SU-DHL-6 (cell line): ENCODE measurements at regions not wholly inside any gene's neighbourhood (a gene's known extent, or its start where the extent isn't known, plus 50 kb on each side); places are given as distances from the start of the nearest gene placed in this dataset.
"Not testable (repeated sequence)": the region's sequence is repeated elsewhere in the genome, so short reads cannot be mapped to it uniquely, and the experiment has no call there.

Experiments used
- H2AFZ ChIP-seq: fragments of 200-600 bp; sonication (generic); 2 replicates; pipeline ENCODE4 v1.6.1; 2014; ENCODE audit warnings: low read depth, mild to moderate bottlenecking, moderate library complexity, mixed read lengths, antibody characterized with exemption, low read length; ENCODE audit not compliant: severe bottlenecking
- H3F3A ChIP-seq: fragments of 200-600 bp; shearing (Covaris generic); 2 replicates; pipeline ENCODE4 v1.6.0; 2016; ENCODE audit warnings: antibody characterized with exemption, mild to moderate bottlenecking; ENCODE audit not compliant: insufficient read depth
- H3K27ac ChIP-seq: fragments of 200-600 bp; sonication (generic); 2 replicates; pipeline ENCODE4 v1.5.1; 2016; ENCODE audit warnings: low read depth, mild to moderate bottlenecking, low read length, moderate library complexity, mixed read lengths
- H3K27me3 ChIP-seq: fragments of 200-600 bp; sonication (generic), shearing (Covaris generic); 2 replicates; pipeline ENCODE4 v1.6.0; 2014; ENCODE audit warnings: mild to moderate bottlenecking, low read length
- H3K36me3 ChIP-seq: fragments of 200-600 bp; sonication (generic); 2 replicates; pipeline ENCODE4 v1.6.1; 2014; ENCODE audit warnings: mild to moderate bottlenecking, low read length, mixed read lengths
- H3K4me2 ChIP-seq: fragments of 300-600, 200-600 bp; shearing (Covaris generic), sonication (generic); 2 replicates; pipeline ENCODE4 v1.6.0; 2014; ENCODE audit warnings: low read length, low read depth, mild to moderate bottlenecking; ENCODE audit not compliant: poor library complexity, severe bottlenecking
- H3K4me3 ChIP-seq: fragments of 200-600 bp; sonication (generic); 2 replicates; pipeline ENCODE4 v1.5.1; 2014; ENCODE audit warnings: antibody characterized with exemption, low read length, mild to moderate bottlenecking, mixed read lengths; ENCODE audit not compliant: insufficient read depth, poor library complexity, severe bottlenecking
- H3K79me2 ChIP-seq: fragments of 200-600 bp; sonication (generic); 2 replicates; pipeline ENCODE4 v1.6.1; 2014; ENCODE audit warnings: mild to moderate bottlenecking, low read length, moderate library complexity; ENCODE audit not compliant: insufficient read depth
- H3K9ac ChIP-seq: fragments of 200-600 bp; sonication (generic); 2 replicates; pipeline ENCODE4 v1.7.0; 2014; ENCODE audit warnings: mild to moderate bottlenecking, low read length
- H3K9me2 ChIP-seq: fragments of 200-600 bp; sonication (generic); replicated peaks from 2 replicates; pipeline ENCODE4 v1.6.1; 2014; ENCODE audit warnings: low read length; ENCODE audit not compliant: insufficient read depth
- H3K9me3 ChIP-seq: fragments of 200-600 bp; sonication (generic); 2 replicates; pipeline ENCODE4 v1.6.1; 2014; ENCODE audit warnings: low read length, mixed read lengths; ENCODE audit not compliant: insufficient read depth
- H4K20me1 ChIP-seq: fragments of 200-600 bp; sonication (generic); 2 replicates; pipeline ENCODE4 v1.6.1; 2014; ENCODE audit warnings: low read depth, mild to moderate bottlenecking, antibody characterized with exemption, low read length, moderate library complexity, mixed read lengths
- EZH2phosphoT487 ChIP-seq: fragments of 200-600 bp; sonication (generic), shearing (Covaris generic); conservative IDR thresholded peaks from 2 replicates; pipeline ENCODE4 v1.6.1; 2018; ENCODE audit warnings: mild to moderate bottlenecking, antibody characterized with exemption, low read length, moderate library complexity, mixed read lengths
- TF ChIP-seq, protein P1 (sequence below): fragments of 200-600 bp; sonication (generic); IDR thresholded peaks from one replicate; pipeline ENCODE4 v1.5.1; 2017; ENCODE audit warnings: antibody characterized with exemption, mild to moderate bottlenecking, low read length, moderate library complexity; ENCODE audit not compliant: insufficient read depth, poor library complexity, severe bottlenecking

DNA sequence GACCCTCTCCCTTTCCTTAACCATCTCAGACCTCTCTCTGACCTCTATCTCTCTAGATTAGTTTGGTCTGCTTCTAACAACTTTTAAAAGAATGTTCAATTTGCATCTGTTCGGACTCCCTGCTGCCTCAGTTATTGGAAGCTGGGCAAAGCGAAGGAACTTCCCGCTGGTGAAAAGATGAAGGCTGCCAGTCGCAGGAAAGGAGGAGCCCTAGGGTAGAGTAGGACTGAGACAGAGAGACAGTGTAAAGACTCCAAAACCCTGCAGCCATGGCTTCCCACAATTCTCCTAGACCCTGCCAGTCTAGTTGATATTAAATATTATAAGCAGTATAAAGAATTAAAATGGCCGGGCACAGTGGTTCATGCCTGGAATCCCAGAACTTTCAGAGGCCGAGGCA, 581.8 kb downstream of the EPM2A start:
- H2AFZ ChIP-seq, result no peak overlapping the region
- no peaks in the 10 kb centered on the region for H3K79me2 ChIP-seq
- no peaks in the 10 kb centered on the region for H3K9me2 ChIP-seq
- no peak overlapping the region for H3K27ac ChIP-seq
- H3K27me3 ChIP-seq, result no peaks in the 10 kb centered on the region
- no peak overlapping the region for H3K4me2 ChIP-seq
- TF ChIP-seq, protein P1, sequence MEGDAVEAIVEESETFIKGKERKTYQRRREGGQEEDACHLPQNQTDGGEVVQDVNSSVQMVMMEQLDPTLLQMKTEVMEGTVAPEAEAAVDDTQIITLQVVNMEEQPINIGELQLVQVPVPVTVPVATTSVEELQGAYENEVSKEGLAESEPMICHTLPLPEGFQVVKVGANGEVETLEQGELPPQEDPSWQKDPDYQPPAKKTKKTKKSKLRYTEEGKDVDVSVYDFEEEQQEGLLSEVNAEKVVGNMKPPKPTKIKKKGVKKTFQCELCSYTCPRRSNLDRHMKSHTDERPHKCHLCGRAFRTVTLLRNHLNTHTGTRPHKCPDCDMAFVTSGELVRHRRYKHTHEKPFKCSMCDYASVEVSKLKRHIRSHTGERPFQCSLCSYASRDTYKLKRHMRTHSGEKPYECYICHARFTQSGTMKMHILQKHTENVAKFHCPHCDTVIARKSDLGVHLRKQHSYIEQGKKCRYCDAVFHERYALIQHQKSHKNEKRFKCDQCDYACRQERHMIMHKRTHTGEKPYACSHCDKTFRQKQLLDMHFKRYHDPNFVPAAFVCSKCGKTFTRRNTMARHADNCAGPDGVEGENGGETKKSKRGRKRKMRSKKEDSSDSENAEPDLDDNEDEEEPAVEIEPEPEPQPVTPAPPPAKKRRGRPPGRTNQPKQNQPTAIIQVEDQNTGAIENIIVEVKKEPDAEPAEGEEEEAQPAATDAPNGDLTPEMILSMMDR, result no peak
- TF ChIP-seq EZH2phosphoT487, result no peak
- H3K36me3 ChIP-seq, result no peaks in the 10 kb centered on the region
- H3F3A ChIP-seq, result no peaks in the 10 kb centered on the region
- H4K20me1 ChIP-seq, result no peaks in the 10 kb centered on the region
- H3K9ac ChIP-seq, result no peak overlapping the region
- no peak overlapping the region for H3K4me3 ChIP-seq
- H3K9me3 ChIP-seq, result no peaks in the 10 kb centered on the region

DNA sequence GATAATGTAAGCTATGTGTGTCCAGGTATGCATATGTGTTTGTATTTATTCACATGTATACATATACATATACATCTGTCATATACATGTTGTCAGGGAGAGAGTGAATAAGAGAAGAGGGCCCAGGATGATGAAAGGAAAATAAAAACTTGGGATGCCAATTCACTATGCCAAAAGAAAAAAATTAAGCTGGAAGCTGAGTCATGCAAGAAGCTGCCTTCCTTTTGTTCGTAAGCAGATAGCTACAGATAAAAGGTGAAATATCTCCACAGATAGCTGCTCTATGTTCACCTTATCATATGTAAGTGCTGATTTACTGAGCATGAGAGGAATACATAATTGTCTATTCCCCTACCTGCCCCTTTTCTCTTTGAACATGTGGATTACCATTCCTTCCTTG, 579.9 kb downstream of the EPM2A start:
- no peak overlapping the region for H3K27ac ChIP-seq
- H3K9me3 ChIP-seq, result no peaks in the 10 kb centered on the region
- H3K36me3 ChIP-seq, result no peaks in the 10 kb centered on the region
- TF ChIP-seq, protein P1, result no peak
- no peak for TF ChIP-seq EZH2phosphoT487
- H3F3A ChIP-seq, result no peaks in the 10 kb centered on the region
- H4K20me1 ChIP-seq, result no peaks in the 10 kb centered on the region
- H3K27me3 ChIP-seq, result no peaks in the 10 kb centered on the region
- H3K9ac ChIP-seq, result no peak overlapping the region
- no peak overlapping the region for H3K4me2 ChIP-seq
- no peak overlapping the region for H3K4me3 ChIP-seq
- no peaks in the 10 kb centered on the region for H3K79me2 ChIP-seq
- H2AFZ ChIP-seq, result no peak overlapping the region
- no peaks in the 10 kb centered on the region for H3K9me2 ChIP-seq

DNA sequence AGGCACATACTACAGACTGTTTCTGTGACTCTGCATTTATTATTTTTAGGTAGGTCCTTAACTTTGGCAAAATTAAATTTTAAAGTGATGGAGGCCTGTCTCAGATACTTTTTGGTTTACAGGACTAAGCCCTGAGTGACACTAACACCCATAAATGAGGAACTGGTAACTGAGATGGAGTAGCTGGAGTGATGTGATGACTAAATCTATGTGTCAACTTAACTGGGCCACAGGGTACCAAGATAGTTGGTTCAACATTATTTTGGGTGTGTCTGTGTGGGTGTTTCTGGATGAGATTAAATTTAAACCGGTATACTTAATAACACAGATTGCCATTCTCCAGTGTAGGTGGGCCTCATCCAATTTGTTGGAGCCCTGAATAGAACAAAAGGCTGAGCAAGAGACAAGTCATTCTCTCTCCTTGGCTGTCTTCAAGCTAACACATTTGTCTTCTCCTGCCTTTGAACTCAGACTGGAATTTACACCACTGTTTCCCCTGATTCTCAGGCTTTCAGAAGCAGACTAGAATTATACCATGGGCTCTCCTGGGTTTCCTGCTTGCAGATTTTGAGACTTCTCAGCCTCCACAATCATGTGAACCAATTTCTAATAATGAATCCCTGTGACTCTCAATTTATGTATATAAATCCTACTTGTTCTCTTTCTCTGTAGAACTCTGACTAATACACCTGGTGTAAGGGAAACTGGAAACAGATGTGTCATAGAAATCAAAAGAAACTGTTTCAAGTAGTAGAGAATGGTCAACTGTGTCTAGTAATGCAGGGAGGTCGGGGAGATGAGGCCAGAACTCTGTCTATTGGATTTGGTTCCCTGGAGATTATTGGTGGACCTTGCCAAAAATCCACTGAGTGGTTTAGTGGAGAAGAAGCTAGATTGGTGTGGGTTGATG, 579.2 kb downstream of the EPM2A start:
- Histone ChIP-seq H2AFZ (no peak overlapping the region), H3K9me2 (no peaks in the 10 kb centered on the region), H3K4me2 (no peak overlapping the region), H4K20me1 (no peaks in the 10 kb centered on the region), H3K9ac (no peak overlapping the region), H3F3A (no peaks in the 10 kb centered on the region), H3K27me3 (no peaks in the 10 kb centered on the region), H3K4me3 (no peak overlapping the region), H3K27ac (no peak overlapping the region), H3K9me3 (no peaks in the 10 kb centered on the region), H3K79me2 (no peaks in the 10 kb centered on the region), H3K36me3 (no peaks in the 10 kb centered on the region)
- no peak for TF ChIP-seq EZH2phosphoT487
- TF ChIP-seq, protein P1, result no peak

DNA sequence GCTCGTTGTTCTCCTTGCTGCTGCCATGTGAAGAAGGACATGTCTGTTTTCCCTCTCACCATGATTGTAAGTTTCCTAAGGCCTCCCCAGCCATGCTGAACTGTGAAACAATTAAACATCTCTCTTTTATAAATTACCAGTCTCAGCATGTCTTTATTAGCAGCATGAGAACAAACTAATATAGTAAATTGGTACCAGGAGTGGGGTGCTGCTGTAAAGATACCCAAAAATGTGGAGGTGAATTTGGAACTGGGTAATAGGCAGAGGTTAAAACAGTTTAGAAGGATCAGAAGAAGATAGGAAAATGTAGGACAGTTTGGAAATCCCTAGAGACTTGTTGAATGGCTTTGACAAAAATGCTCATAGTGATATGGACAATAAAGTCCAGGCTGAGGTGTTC, 576.7 kb downstream of the EPM2A start:
- not testable (repeated sequence) for H3K9me3 ChIP-seq, H3F3A ChIP-seq, H3K27ac ChIP-seq, H4K20me1 ChIP-seq, H3K4me3 ChIP-seq, H3K79me2 ChIP-seq, H3K36me3 ChIP-seq, H2AFZ ChIP-seq, H3K27me3 ChIP-seq, H3K9me2 ChIP-seq, H3K9ac ChIP-seq, H3K4me2 ChIP-seq
